ENCODE measurements at regions not wholly inside any gene's neighbourhood (a gene's known extent, or its start where the extent isn't known, plus 50 kb on each side); places are given as distances from the start of the nearest gene placed in this dataset.

DNA sequence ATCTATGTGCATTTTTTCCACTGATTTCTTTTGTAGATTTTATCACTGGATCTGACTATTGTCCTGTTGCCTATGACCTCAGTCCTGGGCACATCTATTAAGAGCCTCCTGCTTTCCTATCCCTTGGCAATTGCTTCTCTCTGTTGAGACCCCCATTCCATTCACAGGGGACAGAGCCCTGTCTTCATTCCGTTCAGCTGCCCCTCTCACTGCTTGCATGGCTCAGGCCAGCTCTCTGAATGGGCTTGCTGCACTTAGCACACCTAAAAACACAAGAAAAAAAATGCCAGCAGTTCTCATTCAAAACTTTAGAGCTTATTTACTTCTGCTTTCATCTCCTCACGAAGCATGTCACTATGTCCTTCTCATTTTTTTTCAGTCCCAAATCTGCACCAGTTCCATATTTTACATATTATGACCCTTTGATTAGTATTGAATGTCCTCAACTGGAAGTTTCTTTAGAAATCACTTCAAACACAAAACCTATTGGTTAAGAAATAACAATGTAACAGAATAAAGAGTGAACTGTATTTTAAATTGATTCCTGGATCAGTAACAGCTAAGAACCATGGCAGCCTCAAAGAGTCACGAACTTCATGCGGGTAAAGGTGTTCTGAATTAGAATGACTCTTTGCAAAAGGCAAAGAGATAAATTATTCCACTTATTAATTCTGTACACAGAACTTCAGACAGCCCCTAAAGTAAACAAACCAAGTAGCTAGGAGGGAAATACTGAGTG is 616.5 kb downstream of the C6orf118 start:
- TF ChIP-seq POLR2A (IDR thresholded peaks at IDR 0.05; ENCODE audit: low read depth): no peak
- TF ChIP-seq, protein P1, sequence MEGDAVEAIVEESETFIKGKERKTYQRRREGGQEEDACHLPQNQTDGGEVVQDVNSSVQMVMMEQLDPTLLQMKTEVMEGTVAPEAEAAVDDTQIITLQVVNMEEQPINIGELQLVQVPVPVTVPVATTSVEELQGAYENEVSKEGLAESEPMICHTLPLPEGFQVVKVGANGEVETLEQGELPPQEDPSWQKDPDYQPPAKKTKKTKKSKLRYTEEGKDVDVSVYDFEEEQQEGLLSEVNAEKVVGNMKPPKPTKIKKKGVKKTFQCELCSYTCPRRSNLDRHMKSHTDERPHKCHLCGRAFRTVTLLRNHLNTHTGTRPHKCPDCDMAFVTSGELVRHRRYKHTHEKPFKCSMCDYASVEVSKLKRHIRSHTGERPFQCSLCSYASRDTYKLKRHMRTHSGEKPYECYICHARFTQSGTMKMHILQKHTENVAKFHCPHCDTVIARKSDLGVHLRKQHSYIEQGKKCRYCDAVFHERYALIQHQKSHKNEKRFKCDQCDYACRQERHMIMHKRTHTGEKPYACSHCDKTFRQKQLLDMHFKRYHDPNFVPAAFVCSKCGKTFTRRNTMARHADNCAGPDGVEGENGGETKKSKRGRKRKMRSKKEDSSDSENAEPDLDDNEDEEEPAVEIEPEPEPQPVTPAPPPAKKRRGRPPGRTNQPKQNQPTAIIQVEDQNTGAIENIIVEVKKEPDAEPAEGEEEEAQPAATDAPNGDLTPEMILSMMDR (IDR thresholded peaks at IDR 0.05): no peak

All from esophagus muscularis mucosa (tissue), 3 donors.